ENCODE measurements at regions not wholly inside any gene's neighbourhood (a gene's known extent, or its start where the extent isn't known, plus 50 kb on each side); places are given as distances from the start of the nearest gene placed in this dataset.

DNA sequence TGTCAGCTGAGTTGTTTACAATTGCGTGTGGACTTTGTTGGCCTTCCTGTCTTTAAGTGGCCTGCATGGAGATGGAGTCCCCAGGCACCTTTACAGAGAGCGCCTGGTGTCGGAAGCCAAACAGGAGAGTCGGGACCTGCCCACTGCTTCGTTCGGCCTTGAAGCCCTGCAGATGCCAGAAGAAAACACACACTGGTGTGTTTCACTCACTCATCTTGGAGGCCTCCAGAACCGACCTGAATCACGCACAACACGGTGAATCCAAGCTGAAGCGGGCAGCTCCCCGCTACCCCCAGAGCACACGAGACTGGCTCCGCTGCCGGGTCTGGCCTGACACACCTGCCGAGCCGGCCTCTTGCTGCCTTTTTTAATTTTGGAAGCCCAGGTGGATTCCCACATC lies 419.4 kb upstream of the IRX4 start:
- no peak overlapping the region for H3K4me3 ChIP-seq (ENCODE audit: low read length)
- TF ChIP-seq, protein P1, sequence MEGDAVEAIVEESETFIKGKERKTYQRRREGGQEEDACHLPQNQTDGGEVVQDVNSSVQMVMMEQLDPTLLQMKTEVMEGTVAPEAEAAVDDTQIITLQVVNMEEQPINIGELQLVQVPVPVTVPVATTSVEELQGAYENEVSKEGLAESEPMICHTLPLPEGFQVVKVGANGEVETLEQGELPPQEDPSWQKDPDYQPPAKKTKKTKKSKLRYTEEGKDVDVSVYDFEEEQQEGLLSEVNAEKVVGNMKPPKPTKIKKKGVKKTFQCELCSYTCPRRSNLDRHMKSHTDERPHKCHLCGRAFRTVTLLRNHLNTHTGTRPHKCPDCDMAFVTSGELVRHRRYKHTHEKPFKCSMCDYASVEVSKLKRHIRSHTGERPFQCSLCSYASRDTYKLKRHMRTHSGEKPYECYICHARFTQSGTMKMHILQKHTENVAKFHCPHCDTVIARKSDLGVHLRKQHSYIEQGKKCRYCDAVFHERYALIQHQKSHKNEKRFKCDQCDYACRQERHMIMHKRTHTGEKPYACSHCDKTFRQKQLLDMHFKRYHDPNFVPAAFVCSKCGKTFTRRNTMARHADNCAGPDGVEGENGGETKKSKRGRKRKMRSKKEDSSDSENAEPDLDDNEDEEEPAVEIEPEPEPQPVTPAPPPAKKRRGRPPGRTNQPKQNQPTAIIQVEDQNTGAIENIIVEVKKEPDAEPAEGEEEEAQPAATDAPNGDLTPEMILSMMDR (conservative IDR thresholded peaks at IDR 0.05; ENCODE audit: low read length): no peak
- no peak for DNase-seq (ENCODE audit: low read depth)

DNA sequence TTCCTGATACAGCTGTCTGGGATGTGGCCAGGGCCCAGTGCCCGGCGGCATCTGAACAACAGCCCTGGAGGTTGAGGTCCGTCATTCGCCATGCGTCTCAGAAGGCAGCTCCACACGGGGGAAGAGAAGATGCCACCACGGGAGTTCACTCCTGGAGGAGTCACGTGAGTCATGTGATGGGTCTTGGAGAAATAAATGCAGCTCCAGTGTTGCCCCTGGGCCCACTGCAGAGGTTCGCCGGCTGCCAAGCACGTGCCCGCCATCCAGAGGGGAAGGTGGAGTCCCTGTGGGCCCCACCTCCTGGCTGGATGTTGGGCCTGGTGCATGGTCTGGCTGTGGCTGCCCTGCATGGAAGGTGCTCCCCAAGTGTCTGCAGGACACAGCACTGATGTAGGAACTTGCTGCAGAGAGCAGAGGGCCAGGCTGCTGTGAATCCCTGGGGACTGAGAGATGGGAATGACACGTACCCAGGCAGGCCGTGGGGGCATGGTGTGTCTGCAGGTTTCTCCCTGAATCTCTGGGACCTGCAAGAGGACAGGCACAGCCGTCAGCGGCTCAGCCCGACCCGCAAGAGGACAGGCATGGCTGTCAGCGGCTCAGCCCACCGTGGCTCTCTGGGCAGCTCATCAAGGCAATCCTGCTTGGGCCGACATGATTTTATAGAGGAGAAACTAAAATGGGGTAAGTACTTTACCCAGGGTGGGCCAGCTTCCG lies 418.3 kb upstream of the IRX4 start:
- DNase-seq (ENCODE audit: low read depth): no peak
- H3K4me3 ChIP-seq (ENCODE audit: low read length): no peak overlapping the region
- TF ChIP-seq, protein P1 (conservative IDR thresholded peaks at IDR 0.05; ENCODE audit: low read length): no peak

DNA sequence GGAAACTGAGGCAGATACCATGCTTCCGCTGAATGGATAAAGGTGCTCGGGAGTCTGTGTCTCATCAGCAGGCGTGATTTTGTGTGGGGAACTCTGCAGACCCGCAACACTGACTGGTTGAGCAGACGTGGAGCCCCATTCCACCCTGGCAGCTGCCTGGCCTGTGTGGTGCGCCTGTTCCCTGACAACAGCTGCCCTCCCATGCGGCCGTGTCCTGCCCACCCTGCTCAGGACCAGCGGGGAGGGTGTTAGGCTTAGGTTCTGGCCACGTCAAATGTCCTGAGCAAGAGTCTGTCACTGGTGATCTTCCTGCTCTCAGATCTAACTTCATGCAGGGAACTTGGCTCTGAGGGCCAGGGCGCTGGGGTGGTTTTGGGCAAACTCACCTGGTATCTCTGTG lies 417.7 kb upstream of the IRX4 start:
- TF ChIP-seq, protein P1 (conservative IDR thresholded peaks at IDR 0.05; ENCODE audit: low read length): no peak
- no peak for DNase-seq (ENCODE audit: low read depth)

GRCh38 chr5:2299388-2300220 lies 416.9 kb upstream of the IRX4 start:
- DNase-seq (ENCODE audit: low read depth): no peak
- TF ChIP-seq, protein P1 (conservative IDR thresholded peaks at IDR 0.05; ENCODE audit: low read length): no peak
- H3K4me3 ChIP-seq (ENCODE audit: low read length): no peak overlapping the region

More for the DNA sequence above, 417.7 kb upstream of the IRX4 start:
- H3K4me3 ChIP-seq (ENCODE audit: low read length): no peak overlapping the region

GRCh38 chr5:2298781-2299180 lies 416.1 kb upstream of the IRX4 start:
- TF ChIP-seq, protein P1 (conservative IDR thresholded peaks at IDR 0.05; ENCODE audit: low read length): no peak
- H3K4me3 ChIP-seq (ENCODE audit: low read length): no peak overlapping the region
- DNase-seq (ENCODE audit: low read depth): no peak

DNA sequence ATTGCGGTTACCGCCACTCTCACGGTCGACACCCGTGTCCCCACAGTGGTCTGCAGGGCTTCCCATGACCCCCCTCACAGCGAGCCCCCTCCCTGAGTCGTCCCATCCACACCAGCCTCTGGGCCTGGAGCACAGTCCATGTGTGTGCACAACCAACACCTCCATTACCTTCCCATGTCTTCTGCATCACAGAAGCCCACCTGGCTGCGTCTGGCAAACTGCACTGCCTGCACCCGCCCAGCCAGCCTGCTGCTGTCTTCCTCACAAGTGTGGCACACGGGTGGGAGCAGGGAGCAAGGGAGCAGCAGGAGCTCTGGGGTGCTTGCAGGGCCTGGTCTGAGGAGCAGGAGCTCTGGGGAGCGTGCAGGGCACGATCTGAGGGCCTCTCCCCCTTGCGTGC lies 415.3 kb upstream of the IRX4 start:
- TF ChIP-seq, protein P1 (conservative IDR thresholded peaks at IDR 0.05; ENCODE audit: low read length): no peak
- DNase-seq (ENCODE audit: low read depth): no peak
- no peak overlapping the region for H3K4me3 ChIP-seq (ENCODE audit: low read length)

DNA sequence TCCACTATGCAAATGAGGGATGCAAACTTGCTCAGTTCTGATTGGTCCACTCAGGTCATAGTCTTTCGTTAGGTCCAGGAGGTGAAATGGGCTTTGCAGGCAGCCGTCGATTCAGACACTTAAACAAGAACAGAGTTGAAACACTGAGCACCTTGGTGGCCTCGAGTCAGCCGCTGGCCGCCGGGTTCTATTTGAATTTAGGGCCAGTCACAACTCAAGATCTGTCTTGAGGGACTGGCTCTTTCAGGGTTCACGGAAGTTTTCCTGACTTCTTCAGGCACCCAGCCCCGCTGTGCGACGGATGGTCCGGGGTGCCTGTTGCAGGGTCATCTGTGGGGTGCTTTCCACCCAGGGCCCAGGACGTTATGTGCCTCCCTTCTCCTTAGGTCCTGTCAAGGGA lies 412.8 kb upstream of the IRX4 start:
- TF ChIP-seq, protein P1 (conservative IDR thresholded peaks at IDR 0.05; ENCODE audit: low read length): no peak
- no peak for DNase-seq (ENCODE audit: low read depth)
- H3K4me3 ChIP-seq (ENCODE audit: low read length): no peak overlapping the region

Measured in AG10803 (cell line).